ENCODE measurements at regions not wholly inside any gene's neighbourhood (a gene's known extent, or its start where the extent isn't known, plus 50 kb on each side); places are given as distances from the start of the nearest gene placed in this dataset.
"Not testable (repeated sequence)": the region's sequence is repeated elsewhere in the genome, so short reads cannot be mapped to it uniquely, and the experiment has no call there.

- DNase-seq, result no peak
Measured at GRCh38 chr11:115605871-115606497, 101.8 kb upstream of the CADM1 start.

GRCh38 chr11:115605397-115605796 lies 101.2 kb upstream of the CADM1 start:
- DNase-seq, result not testable (repeated sequence)

DNA sequence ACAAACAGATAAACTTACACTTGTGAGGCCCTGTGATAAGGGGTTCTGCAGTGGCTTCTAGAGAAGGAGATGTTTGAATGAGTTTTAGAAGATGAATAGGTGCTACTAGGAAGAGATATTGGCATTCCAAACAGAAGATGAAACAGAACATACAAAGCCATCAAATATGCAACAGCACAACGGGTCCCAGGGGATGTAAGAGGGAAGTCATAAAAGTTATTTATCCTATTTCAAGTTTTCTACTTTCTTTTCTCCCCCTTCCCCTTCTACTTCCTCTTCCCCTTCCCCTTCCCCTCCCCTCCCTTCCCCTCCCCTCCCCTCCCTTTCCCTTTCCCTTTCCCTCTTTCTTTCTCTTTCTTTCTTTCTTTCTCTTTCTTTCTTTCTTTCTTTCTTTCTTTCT lies 94.9 kb upstream of the CADM1 start:
- DNase-seq, result no peak

GRCh38 chr11:115598257-115598901 lies 94.2 kb upstream of the CADM1 start:
- DNase-seq, result no peak

DNA sequence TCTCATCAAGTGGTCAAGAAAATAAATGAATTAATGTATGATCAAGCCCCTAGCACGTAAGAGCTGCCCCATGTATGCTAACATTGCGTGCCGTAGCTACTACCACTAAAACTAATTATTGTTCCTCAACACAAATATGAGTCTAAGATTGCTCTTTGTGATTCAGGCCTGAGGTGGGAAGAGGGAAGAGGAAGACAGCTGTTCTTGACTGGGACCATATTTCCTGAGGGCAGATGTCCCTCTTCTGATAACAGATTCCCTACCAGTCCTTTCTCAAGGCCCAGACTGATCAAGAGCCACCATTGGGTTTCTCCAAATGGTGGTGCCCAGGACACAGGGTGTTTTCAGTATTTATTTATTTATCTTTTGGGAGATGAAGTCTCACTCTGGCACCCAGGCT lies 87.2 kb upstream of the CADM1 start:
- DNase-seq, result no peak

GRCh38 chr11:115590254-115590653 lies 86.0 kb upstream of the CADM1 start:
- DNase-seq, result no peak

DNA sequence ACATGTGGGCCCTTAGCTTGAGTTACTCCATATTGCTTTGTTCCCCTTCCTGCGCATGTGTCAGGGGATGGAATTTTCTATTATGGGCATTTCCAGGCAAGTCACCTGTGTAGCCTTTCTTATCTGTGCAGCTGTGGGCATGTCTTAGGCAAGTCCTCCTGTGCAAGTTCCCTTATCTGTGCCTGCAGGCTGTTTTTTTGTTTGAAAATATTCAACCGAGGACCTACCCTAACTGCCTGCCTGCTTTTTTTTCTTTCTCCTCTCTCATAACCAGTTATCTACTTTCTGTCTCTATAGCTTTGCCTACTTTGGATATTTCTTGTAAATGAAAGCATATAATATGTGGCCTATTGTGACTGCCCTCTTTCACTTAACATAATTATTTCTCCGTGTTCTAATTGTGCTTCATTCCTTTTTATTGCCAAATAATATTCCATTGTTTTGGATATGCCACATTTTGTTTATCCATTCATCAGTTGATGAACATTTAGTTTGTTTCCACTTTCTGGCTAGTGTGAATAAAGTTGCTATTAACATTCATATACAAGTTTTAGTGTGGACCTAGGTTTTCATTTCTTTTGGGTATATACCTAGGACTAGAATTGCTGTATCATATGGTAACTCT lies 83.6 kb upstream of the CADM1 start:
- DNase-seq, result no peak

DNA sequence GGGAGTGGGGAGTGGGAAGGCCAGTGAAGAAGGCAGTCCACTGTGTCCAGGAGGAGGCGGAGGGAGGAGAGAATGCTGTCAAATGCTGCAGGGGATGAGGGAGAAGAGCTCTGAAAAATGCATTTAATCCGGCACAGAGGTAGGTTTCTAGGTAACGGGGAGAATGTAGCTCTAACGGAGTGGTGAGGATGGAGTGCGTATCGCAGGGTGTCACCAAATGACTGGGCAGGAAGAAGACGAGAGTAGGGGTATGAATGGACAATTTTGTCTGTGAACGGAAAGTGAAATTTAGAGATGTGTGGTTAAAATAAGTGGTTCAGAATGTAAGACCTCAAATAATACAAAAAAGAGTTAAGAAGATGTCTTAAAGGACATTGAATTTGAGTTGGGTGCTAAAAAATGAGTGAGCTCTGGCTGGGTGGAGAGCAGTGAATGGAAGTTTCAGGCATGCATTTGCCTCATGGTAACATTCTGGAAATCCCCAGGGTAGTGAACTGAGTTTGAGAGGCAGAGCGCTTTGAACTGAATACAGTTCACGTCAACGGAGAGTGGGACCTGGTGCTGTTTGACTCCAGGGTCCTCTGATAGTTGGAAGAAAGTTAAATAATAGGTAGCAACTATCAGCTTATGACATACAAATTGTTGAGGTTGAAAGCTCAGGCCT lies 81.3 kb upstream of the CADM1 start:
- DNase-seq, result no peak

GRCh38 chr11:115581871-115582639 lies 77.8 kb upstream of the CADM1 start:
- no peak for DNase-seq

DNA sequence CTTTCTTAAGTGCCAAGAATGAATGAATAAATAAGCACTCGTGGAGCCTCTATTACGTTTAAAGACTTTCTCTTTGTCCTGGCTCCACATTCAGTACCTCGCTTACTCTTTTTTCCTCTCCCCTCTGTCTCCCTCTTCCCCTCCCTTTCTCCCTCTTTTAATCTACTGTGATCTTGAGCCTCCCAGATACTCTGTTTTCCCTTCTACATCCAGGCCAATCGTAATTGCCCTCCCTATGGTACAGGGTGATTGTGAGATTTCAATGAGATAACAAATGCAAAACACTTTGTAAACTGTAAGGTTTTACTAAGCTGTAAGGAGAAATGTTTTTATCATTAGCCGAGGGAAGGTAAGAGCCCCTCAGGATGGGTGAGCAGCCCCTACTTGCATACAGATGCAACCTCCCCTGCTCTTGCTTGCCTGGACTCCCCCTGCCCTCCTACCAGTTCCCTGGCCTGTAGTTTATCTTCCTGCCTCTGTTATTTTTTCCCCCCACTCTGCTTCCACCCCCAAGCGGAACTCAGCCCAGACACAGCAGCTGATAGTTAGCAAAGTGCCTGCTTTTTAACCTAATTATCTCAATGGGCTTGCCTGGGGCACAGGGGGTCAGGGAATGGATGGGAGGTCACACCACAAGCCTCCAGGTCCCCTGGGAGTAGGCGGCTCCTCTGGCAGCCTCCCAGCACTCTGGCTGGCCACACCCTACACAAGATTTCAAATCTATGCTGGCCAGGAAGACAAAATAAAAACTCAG lies 76.9 kb upstream of the CADM1 start:
- peak; percentile 61 for DNase-seq

DNA sequence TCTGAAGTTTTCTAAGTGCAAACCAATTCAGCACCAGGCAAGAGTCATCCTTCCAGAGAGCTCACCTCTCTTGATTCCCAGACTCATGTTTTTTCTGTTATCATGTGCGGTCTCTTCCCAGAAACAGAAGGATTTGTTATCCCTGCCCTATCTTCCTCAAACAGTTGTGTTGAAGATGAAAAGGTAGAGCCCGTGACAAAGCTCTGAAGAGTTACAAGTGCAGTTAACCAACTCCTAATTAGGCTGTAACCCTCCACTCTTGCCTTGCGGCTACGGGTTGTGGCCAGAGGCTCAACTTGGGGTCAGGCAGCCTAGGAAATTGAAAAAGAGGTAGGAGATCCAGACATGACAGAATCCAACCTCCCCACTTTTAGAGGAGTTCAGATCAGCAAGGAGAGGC lies 76.2 kb upstream of the CADM1 start:
- DNase-seq, result no peak

GRCh38 chr11:115579181-115579825 lies 75.1 kb upstream of the CADM1 start:
- DNase-seq, result peak; percentile 41

- DNase-seq, result no peak
Measured at GRCh38 chr11:115578275-115578674, 74.1 kb upstream of the CADM1 start.

- DNase-seq, result no peak
Measured at GRCh38 chr11:115577701-115578100, 73.5 kb upstream of the CADM1 start.

DNA sequence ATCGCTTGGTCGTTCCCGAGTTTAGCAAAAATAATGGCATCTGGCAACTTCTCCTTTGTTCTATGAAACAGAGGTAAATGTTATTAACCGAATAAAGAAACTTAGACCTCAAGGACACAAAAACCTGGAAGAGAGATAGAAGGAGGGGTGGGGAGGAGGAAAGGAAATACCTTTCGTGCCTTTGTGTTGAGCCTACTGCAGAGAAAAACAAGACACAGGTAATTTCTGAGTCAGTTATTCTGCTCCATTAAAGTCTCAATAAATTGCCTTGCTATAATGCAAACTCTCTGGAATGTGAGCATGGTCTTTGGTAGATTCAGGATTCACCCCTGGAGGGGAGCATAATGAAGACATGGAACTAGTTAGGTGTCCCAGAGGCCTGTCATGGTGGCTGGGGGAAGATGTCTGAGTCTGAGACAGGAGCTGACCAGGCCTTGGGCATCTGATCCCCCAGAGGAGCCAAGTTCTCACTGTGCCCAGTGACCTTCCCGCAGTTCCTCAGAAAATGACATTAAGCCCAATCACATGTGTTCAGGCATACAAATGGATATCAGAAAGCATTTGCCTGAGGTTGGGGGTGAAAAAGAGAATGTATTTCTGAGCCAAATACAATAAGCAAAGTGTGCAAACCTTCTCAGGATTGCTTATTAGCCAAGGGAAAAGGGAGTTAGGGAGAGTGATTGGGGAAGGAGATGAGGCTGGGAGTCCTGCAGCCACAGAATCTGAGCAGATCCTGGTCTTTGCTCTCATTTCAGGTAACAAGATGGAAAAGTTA lies 72.6 kb upstream of the CADM1 start:
- no peak for DNase-seq

- DNase-seq, result no peak
Measured at GRCh38 chr11:115572551-115572950, 68.3 kb upstream of the CADM1 start.

GRCh38 chr11:115566180-115566764 lies 62.1 kb upstream of the CADM1 start:
- DNase-seq, result no peak

GRCh38 chr11:115564851-115565250 lies 60.6 kb upstream of the CADM1 start:
- DNase-seq, result no peak

GRCh38 chr11:115561116-115561515 lies 56.9 kb upstream of the CADM1 start:
- no peak for DNase-seq

DNA sequence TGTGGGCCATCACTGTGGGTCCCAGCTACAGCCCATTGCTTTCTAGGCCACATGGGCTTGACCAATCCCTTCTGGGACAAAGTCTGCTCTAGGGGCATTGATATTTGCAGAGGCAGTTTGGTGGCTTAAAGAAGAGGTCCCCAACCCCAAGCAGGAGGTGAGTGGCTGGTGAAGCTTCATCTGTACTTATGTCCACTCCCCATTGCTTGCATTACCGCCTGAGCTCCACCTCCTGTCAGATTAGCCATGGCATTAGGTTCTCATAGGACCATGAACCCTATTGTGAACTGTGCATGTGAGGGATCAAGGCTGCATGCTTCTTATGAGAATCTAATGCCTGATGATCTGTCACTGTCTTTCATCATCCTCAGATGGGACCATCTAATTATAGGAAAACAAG lies 54.4 kb upstream of the CADM1 start:
- DNase-seq, result no peak

GRCh38 chr11:115557681-115558080 lies 53.5 kb upstream of the CADM1 start:
- no peak for DNase-seq

All from left hindlimb (tissue), 1 donor.